ENCODE measurements at regions not wholly inside any gene's neighbourhood (a gene's known extent, or its start where the extent isn't known, plus 50 kb on each side); places are given as distances from the start of the nearest gene placed in this dataset.

DNA sequence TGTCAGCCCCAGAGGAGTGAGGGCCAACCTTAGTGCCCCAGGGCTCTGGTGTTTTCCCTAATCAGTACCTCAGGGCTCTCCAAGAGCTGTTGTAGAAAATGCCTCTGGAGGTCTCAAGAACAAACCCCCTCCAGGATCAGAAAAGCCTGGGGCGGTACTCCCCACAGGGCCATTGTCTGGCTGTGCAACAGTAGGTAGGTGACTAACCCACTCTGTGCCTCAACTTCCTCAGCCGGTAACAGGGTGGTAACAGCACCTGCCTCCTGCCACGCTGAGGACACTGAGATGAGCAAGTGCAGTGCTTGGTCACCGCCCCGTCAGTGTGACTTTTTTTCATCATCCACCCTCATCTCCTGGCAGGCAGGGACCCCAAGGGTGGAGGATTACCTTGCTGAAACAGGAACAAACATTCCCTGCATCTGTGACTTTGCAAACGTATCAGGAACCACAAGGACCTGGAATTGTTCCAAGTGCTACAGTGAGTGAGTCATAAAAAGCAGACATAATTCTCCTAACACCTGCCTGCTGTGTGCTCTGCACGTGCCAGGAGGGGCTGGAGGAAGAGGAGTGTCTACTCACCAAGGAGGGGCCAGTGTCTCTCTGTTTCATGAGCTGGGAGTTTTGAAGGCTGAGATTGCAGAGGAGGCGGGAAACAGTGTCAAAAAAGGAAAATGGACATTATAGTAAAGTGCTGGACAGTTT lies 440.8 kb downstream of the NPHP4 start:
- H3K4me3 ChIP-seq (ENCODE audit: low read depth, low read length): no peak overlapping the region
- no peak for DNase-seq (ENCODE audit: low read depth)
- TF ChIP-seq CTCF (IDR thresholded peaks at IDR 0.05; ENCODE audit: low read depth, low read length, missing control alignments): no peak

DNA sequence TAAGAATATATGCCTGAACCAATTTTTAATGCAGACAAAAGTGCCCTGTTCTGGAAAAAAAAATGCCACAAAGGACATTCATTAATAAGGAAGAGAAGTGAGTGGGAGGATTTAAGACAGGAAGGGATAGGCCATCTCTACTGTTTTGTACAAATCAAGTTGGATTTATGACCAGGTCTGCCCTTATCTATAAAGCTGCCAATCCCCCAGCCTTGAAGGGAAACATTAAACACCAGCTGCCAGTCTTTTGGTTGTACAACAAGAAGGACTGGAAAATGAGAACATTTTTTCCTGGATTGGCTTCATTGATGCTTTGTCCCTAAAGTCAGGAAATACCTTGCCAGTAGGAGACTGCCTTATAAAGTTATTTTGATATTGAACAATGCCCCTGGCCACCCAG lies 444.0 kb downstream of the NPHP4 start:
- TF ChIP-seq CTCF (IDR thresholded peaks at IDR 0.05; ENCODE audit: low read depth, low read length, missing control alignments): no peak
- no peak overlapping the region for H3K4me3 ChIP-seq (ENCODE audit: low read depth, low read length)
- no peak for DNase-seq (ENCODE audit: low read depth)

GRCh38 chr1:5543235-5543634 lies 449.0 kb downstream of the NPHP4 start:
- TF ChIP-seq CTCF (IDR thresholded peaks at IDR 0.05; ENCODE audit: low read depth, low read length, missing control alignments): no peak
- no peak overlapping the region for H3K4me3 ChIP-seq (ENCODE audit: low read depth, low read length)
- DNase-seq (ENCODE audit: low read depth): no peak

DNA sequence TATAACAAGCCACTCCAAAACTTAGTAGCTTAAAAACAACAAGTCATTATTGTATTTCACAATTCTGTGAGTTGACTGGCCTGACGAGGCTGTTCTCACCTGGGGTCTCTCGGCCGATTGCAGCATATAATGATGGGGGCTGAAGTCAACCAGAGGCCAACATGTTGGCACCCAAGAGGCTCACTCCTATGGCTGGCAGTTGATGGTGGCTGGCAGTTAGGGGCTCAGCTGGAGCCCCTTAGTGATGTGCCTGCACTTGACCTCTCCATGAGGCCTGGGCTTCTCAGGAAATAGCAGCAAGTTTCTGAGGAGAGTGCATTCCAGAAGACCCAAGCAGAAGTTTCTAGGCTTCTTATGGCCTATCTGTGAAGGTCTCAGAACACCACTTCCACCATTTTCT lies 459.4 kb downstream of the NPHP4 start:
- H3K4me3 ChIP-seq (ENCODE audit: low read depth, low read length): no peak overlapping the region
- no peak for TF ChIP-seq CTCF (IDR thresholded peaks at IDR 0.05; ENCODE audit: low read depth, low read length, missing control alignments)
- DNase-seq (ENCODE audit: low read depth): no peak

DNA sequence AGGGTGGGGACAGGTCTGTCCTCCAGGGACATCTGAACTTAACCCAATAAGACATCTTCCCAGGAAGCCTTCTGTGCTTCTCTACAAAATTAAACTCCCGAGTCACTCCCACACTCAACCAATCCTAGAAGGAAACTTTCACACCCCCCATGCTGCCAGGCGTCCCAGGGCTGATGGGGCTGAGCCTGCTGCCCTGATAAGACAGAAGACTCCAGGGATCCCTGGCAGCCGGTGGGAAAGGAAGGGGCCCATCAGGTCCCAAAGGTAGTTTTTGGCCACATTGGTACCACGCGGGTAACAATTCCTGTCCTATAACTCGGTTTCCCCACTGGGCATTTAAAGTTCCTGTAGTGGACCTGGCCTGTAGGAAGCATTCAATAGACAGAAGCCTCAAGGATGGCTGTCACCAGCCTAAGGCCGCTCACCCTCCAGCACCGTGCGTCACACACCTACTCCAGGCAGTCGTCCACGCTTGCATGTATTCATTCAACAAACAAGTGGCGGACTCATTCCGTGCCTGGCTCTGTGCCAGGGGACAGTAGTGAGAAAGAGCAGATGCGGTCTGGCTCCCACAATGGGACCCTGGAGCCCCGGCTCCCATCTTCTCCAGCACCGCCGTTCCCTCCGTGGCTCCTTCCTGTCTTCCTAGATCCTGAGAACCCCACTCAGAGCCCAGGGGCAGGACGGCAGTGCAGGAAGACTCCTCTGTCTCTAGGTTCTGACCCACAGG lies 465.2 kb downstream of the NPHP4 start:
- no peak for DNase-seq (ENCODE audit: low read depth)
- H3K4me3 ChIP-seq (ENCODE audit: low read depth, low read length): no peak overlapping the region
- TF ChIP-seq CTCF (IDR thresholded peaks at IDR 0.05; ENCODE audit: low read depth, low read length, missing control alignments): no peak

DNA sequence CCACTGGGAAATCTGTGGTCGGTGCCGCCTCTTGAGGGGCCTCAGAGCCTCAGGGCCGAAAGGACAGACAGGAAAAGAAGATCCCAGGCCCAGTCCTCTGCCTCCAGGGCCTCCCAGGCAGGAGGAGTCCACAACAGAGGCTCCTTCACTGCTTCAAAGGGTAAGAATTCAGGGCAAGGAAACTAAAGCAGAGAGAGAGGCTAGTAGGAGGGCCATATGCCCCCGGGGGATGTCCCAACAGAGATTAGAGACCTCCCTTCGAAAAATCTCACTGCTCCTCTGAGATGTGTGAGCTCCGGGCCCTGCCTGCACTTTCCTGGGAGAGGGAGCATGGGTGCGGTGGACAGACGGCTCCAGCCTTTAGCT lies 465.9 kb downstream of the NPHP4 start:
- H3K4me3 ChIP-seq (ENCODE audit: low read depth, low read length): no peak overlapping the region
- DNase-seq (ENCODE audit: low read depth): no peak
- no peak for TF ChIP-seq CTCF (IDR thresholded peaks at IDR 0.05; ENCODE audit: low read depth, low read length, missing control alignments)

All from GM12864 (cell line).